Left lung (tissue), 4 donors: ENCODE measurements at regions not wholly inside any gene's neighbourhood (a gene's known extent, or its start where the extent isn't known, plus 50 kb on each side); places are given as distances from the start of the nearest gene placed in this dataset.

Source experiments
- ATAC-seq: fragments of 200-7000 bp; cut with Tn5 transposase; one replicate; pipeline ENCODE4 v1.9.1; 2020; ENCODE audit warnings: moderate library complexity
- DNase-seq, 4 donors: peaks; one replicate each; pipeline ENCODE4 v3.0.0-alpha.2; 2013 to 2020
- H3K27ac ChIP-seq, 2 donors: fragments of 200-600 bp; sonication (generic) in 1 of 2; one replicate each; pipeline versions ENCODE4 v1.5.0 to v1.8.0; 2020 to 2021
- H3K27me3 ChIP-seq, 2 donors: fragments of 200-600 bp; sonication (generic) in 1 of 2; one replicate each; pipeline versions ENCODE4 v1.5.0 to v1.8.0; 2020 to 2021
- H3K36me3 ChIP-seq, 2 donors: fragments of 200-600 bp; sonication (generic) in 1 of 2; one replicate each; pipeline versions ENCODE4 v1.5.0 to v1.8.0; 2020 to 2021
- H3K4me1 ChIP-seq, 2 donors: fragments of 200-600 bp; one replicate each; pipeline ENCODE4 v1.8.0; 2021
- H3K4me3 ChIP-seq, 2 donors: fragments of 200-600 bp; sonication (generic) in 1 of 2; one replicate each; pipeline versions ENCODE4 v1.5.0 to v1.8.0; 2020 to 2021; ENCODE audit warnings: mild to moderate bottlenecking in 1 of 2
- H3K9me3 ChIP-seq, 2 donors: fragments of 200-600 bp; sonication (generic) in 1 of 2; one replicate each; pipeline versions ENCODE4 v1.5.0 to v1.8.0; 2020 to 2021
- CTCF ChIP-seq, 2 donors: fragments of 200-600 bp; sonication (generic) in 1 of 2; IDR thresholded peaks; one replicate each; pipeline versions ENCODE4 v1.5.0 to v1.8.0; 2021; ENCODE audit warnings: antibody characterized with exemption in 2 of 2
- intact Hi-C, 2 donors: fragments of 100-400 bp; cut with DNase I; formaldehyde crosslinking; loops; one replicate each; pipeline versions ENCODE4 v1.11.2 to v1.14.2; 2022
- donor health status: DM: no; HTN: yes; CAD: no.
- donor health status: DM: no; HTN: no; CAD: no.

GRCh38 chr1:199129247-199129646 is 490.4 kb downstream of the PTPRC start:
- Histone ChIP-seq H3K36me3 (no peaks in the 10 kb centered on the region), H3K4me1 (no peaks in the 10 kb centered on the region), H3K27me3 (no peaks in the 10 kb centered on the region), H3K9me3 (no peaks in the 10 kb centered on the region), H3K4me3 (no peak overlapping the region), H3K27ac (no peak overlapping the region)
- ATAC-seq = no peak
- DNase-seq = no peak
- no peak for TF ChIP-seq CTCF (IDR thresholded peaks at IDR 0.05)
- intact Hi-C loops = no loop called here

DNA sequence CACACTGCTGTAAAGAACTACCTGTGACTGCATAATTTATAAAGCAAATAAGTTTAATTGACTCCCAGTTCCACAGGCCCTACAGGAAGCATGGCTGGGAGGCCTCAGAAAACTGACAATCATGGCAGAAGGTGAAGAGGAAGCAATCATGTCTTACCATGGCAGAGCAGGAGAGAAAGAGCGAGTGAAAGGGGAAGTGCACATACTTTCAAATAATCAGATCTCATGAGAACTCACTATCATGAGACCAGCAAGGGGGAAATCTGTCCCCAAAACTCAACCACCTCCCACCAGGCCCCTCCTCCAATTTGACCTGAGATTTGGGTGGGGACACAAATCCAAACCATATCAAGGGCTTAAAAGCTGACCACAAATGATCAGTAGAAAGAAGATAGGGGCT is 493.2 kb downstream of the PTPRC start:
- H3K4me1 ChIP-seq = no peaks in the 10 kb centered on the region
- H3K27me3 ChIP-seq = no peaks in the 10 kb centered on the region
- ATAC-seq (no peak), DNase-seq (no peak)
- H3K4me3 ChIP-seq = no peak overlapping the region
- H3K27ac ChIP-seq = no peak overlapping the region
- no peaks in the 10 kb centered on the region for H3K36me3 ChIP-seq
- no peak for TF ChIP-seq CTCF (IDR thresholded peaks at IDR 0.05)
- intact Hi-C loops = no loop called here
- no peaks in the 10 kb centered on the region for H3K9me3 ChIP-seq

GRCh38 chr1:199135901-199136300 is 497.1 kb downstream of the PTPRC start:
- Histone ChIP-seq H3K27ac (no peak overlapping the region), H3K9me3 (no peaks in the 10 kb centered on the region), H3K4me3 (no peak overlapping the region), H3K36me3 (no peaks in the 10 kb centered on the region), H3K27me3 (no peaks in the 10 kb centered on the region), H3K4me1 (no peaks in the 10 kb centered on the region)
- ATAC-seq (no peak), DNase-seq (no peak)
- no peak for TF ChIP-seq CTCF (IDR thresholded peaks at IDR 0.05)
- intact Hi-C loops = no loop called here

GRCh38 chr1:199138061-199138460 is 499.2 kb downstream of the PTPRC start:
- Histone ChIP-seq H3K4me1 (no peaks in the 10 kb centered on the region), H3K4me3 (no peak overlapping the region), H3K27ac (no peak overlapping the region), H3K27me3 (no peaks in the 10 kb centered on the region), H3K9me3 (no peaks in the 10 kb centered on the region), H3K36me3 (no peaks in the 10 kb centered on the region)
- intact Hi-C loops = no loop called here
- DNase-seq (no peak), ATAC-seq (no peak)
- no peak for TF ChIP-seq CTCF (IDR thresholded peaks at IDR 0.05)

- ATAC-seq (no peak), DNase-seq (no peak)
- intact Hi-C loops = no loop called here
- Histone ChIP-seq H3K4me1 (no peaks in the 10 kb centered on the region), H3K4me3 (no peak overlapping the region), H3K27ac (no peak overlapping the region), H3K36me3 (no peaks in the 10 kb centered on the region), H3K9me3 (no peaks in the 10 kb centered on the region), H3K27me3 (no peaks in the 10 kb centered on the region)
- TF ChIP-seq CTCF (IDR thresholded peaks at IDR 0.05) = no peak
These were observed 510.8 kb downstream of the PTPRC start for GRCh38 chr1:199149591-199149990.
